Sigmoid colon (tissue), 4 donors: ENCODE measurements at regions not wholly inside any gene's neighbourhood (a gene's known extent, or its start where the extent isn't known, plus 50 kb on each side); places are given as distances from the start of the nearest gene placed in this dataset.

Experiments
- EP300 ChIP-seq, 4 donors: sonication (generic); formaldehyde crosslinking; IDR thresholded peaks; one replicate each; pipeline ENCODE4 v1.6.1; 2017; ENCODE audit warnings: antibody characterized with exemption in 4 of 4
- POLR2A ChIP-seq, 2 donors: fragments of 450-650 bp; IDR thresholded peaks; one replicate each; pipeline ENCODE4 v1.6.1; 2016; ENCODE audit warnings: antibody characterized with exemption in 2 of 2, mild to moderate bottlenecking in 2 of 2, moderate library complexity in 2 of 2
- TF ChIP-seq, protein P1 (sequence below), 4 experiments: fragments of 450-650 bp in 3 of 4; fragments of 200-600 bp in 1 of 4; IDR thresholded peaks; one replicate each; pipeline ENCODE4 v1.5.1; 2016 to 2019; ENCODE audit warnings: antibody characterized with exemption in 4 of 4, mild to moderate bottlenecking in 3 of 4, moderate library complexity in 2 of 4

DNA sequence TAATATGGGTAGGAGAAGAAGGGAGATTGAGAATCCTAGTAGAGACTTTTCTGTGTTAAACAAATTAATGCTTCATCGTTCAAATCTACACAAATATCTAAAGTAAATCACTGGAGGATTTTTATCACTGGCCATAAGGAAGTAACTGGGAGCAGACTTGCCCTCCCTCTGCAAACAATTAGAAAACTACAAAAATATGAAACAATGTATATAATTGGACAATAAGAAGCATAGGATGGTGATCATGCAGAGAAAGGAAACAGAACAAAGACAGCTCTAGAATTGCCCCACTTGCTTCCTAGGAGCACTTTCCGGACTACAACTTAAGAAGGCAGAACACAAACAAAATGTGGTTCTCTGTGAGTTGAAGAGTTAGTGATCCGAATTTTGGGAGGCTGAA lies 452.7 kb upstream of the KLHL29 start:
- TF ChIP-seq, protein P1, sequence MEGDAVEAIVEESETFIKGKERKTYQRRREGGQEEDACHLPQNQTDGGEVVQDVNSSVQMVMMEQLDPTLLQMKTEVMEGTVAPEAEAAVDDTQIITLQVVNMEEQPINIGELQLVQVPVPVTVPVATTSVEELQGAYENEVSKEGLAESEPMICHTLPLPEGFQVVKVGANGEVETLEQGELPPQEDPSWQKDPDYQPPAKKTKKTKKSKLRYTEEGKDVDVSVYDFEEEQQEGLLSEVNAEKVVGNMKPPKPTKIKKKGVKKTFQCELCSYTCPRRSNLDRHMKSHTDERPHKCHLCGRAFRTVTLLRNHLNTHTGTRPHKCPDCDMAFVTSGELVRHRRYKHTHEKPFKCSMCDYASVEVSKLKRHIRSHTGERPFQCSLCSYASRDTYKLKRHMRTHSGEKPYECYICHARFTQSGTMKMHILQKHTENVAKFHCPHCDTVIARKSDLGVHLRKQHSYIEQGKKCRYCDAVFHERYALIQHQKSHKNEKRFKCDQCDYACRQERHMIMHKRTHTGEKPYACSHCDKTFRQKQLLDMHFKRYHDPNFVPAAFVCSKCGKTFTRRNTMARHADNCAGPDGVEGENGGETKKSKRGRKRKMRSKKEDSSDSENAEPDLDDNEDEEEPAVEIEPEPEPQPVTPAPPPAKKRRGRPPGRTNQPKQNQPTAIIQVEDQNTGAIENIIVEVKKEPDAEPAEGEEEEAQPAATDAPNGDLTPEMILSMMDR (IDR thresholded peaks at IDR 0.05): no peak
- no peak for TF ChIP-seq POLR2A (IDR thresholded peaks at IDR 0.05)
- TF ChIP-seq EP300 (IDR thresholded peaks at IDR 0.05): no peak
